Body of pancreas (tissue), 4 donors: ENCODE measurements at regions not wholly inside any gene's neighbourhood (a gene's known extent, or its start where the extent isn't known, plus 50 kb on each side); places are given as distances from the start of the nearest gene placed in this dataset.

Source experiments
- CTCF ChIP-seq, 7 experiments: fragments of 450-650 bp in 4 of 7; fragments of 200-600 bp in 3 of 7; sonication (generic) in 3 of 7; IDR thresholded peaks; one replicate each; pipeline ENCODE4 v1.5.1; 2016 to 2019; ENCODE audit warnings: antibody characterized with exemption in 7 of 7
- POLR2A ChIP-seq, 3 donors: fragments of 450-650 bp; IDR thresholded peaks; one replicate each; pipeline ENCODE4 v1.6.1; 2016; ENCODE audit warnings: antibody characterized with exemption in 3 of 3, mild to moderate bottlenecking in 2 of 3

- TF ChIP-seq CTCF (IDR thresholded peaks at IDR 0.05): no peak
- TF ChIP-seq POLR2A (IDR thresholded peaks at IDR 0.05): no peak
Observed at GRCh38 chr10:123249894-123250293, 95.7 kb downstream of the BUB3 start.
